ENCODE measurements at regions not wholly inside any gene's neighbourhood (a gene's known extent, or its start where the extent isn't known, plus 50 kb on each side); places are given as distances from the start of the nearest gene placed in this dataset.
A peak's percentile ranks its signal among the peaks of the same experiment; 100 is the strongest.

GRCh38 chr22:46081831-46082210, 68.5 kb upstream of the PPARA start:
- H2BK12ac ChIP-seq (ENCODE audit: low read length in 2 of 2), result no peak overlapping the region
- no peak overlapping the region for H3K18ac ChIP-seq (ENCODE audit: low read depth in 1 of 2, low read length in 2 of 2)
- H3K23ac ChIP-seq (ENCODE audit: low read length in 2 of 2), result no peak overlapping the region
- no peak overlapping the region for H2AFZ ChIP-seq (ENCODE audit: low read depth, low read length)
- no peak overlapping the region for H3K14ac ChIP-seq (ENCODE audit: low read length in 2 of 2)
- no peak overlapping the region for H4K8ac ChIP-seq (ENCODE audit: low read length)
- no peak overlapping the region for H2BK15ac ChIP-seq (ENCODE audit: low read depth, poor library complexity, severe bottlenecking)
- H3K27me3 ChIP-seq (ENCODE audit: control insufficient read depth in 1 of 2, insufficient read depth in 1 of 2, low read length in 2 of 2), result no peaks in the 10 kb centered on the region
- H2BK5ac ChIP-seq (ENCODE audit: low read depth, low read length, poor library complexity, severe bottlenecking), result no peak overlapping the region
- H3K36me3 ChIP-seq (ENCODE audit: control insufficient read depth in 1 of 2, insufficient read depth in 2 of 2, low read depth in 1 of 2, low read length in 2 of 2), result peaks cover 55 to 69% of the 10 kb centered on the region in 2 experiments
- H3K4me2 ChIP-seq (ENCODE audit: low read length, poor library complexity, severe bottlenecking), result no peak overlapping the region
- DNase-seq, result no peak
- no peak overlapping the region for H2AK5ac ChIP-seq (ENCODE audit: low read length, severe bottlenecking)
- peak overlapping the region; percentile 97 for H3K9ac ChIP-seq (ENCODE audit: low read length)
- H3K4me3 ChIP-seq (ENCODE audit: insufficient read depth in 1 of 2, low read depth in 1 of 2, low read length in 2 of 2), result peak overlapping the region in 1 of 2 experiments; percentile 92
- no peaks in the 10 kb centered on the region for H3K79me1 ChIP-seq (replicated peaks; ENCODE audit: low read length, poor library complexity, severe bottlenecking)
- no peak overlapping the region for H3K27ac ChIP-seq (ENCODE audit: low read length, poor library complexity, severe bottlenecking)
- peaks cover 56% of the 10 kb centered on the region for H3K4me1 ChIP-seq (ENCODE audit: control insufficient read depth, insufficient read depth, low read depth, low read length)
- no peak overlapping the region for H3K4ac ChIP-seq (ENCODE audit: low read depth in 1 of 2, low read length in 2 of 2)
- no peak overlapping the region for H2BK120ac ChIP-seq (ENCODE audit: low read depth, low read length)
- WGBS, result 96% methylated on average over 16 of the region's 18 CpGs
- no peak overlapping the region for H4K91ac ChIP-seq (ENCODE audit: low read length)
- H3K9me3 ChIP-seq (ENCODE audit: control insufficient read depth, low read length), result no peaks in the 10 kb centered on the region

GRCh38 chr22:46082633-46083032, 67.7 kb upstream of the PPARA start:
- Histone ChIP-seq H2BK12ac (ENCODE audit: low read length in 2 of 2) (no peak overlapping the region), H3K4me3 (ENCODE audit: insufficient read depth in 1 of 2, low read depth in 1 of 2, low read length in 2 of 2) (peak overlapping the region in 1 of 2 experiments; percentile 92), H2BK120ac (ENCODE audit: low read depth, low read length) (no peak overlapping the region), H3K27me3 (ENCODE audit: control insufficient read depth in 1 of 2, insufficient read depth in 1 of 2, low read length in 2 of 2) (no peaks in the 10 kb centered on the region), H2BK5ac (ENCODE audit: low read depth, low read length, poor library complexity, severe bottlenecking) (no peak overlapping the region), H3K18ac (ENCODE audit: low read depth in 1 of 2, low read length in 2 of 2) (no peak overlapping the region), H3K14ac (ENCODE audit: low read length in 2 of 2) (no peak overlapping the region), H3K36me3 (ENCODE audit: control insufficient read depth in 1 of 2, insufficient read depth in 2 of 2, low read depth in 1 of 2, low read length in 2 of 2) (peaks cover 58 to 74% of the 10 kb centered on the region in 2 experiments), H3K9ac (ENCODE audit: low read length) (peak overlapping the region; percentile 97), H2BK15ac (ENCODE audit: low read depth, poor library complexity, severe bottlenecking) (no peak overlapping the region), H2AFZ (ENCODE audit: low read depth, low read length) (no peak overlapping the region), H4K91ac (ENCODE audit: low read length) (no peak overlapping the region), H3K4me2 (ENCODE audit: low read length, poor library complexity, severe bottlenecking) (no peak overlapping the region), H3K27ac (ENCODE audit: low read length, poor library complexity, severe bottlenecking) (no peak overlapping the region), H3K4ac (ENCODE audit: low read depth in 1 of 2, low read length in 2 of 2) (no peak overlapping the region), H3K4me1 (ENCODE audit: control insufficient read depth, insufficient read depth, low read depth, low read length) (peaks cover 55% of the 10 kb centered on the region), H4K8ac (ENCODE audit: low read length) (no peak overlapping the region), H3K9me3 (ENCODE audit: control insufficient read depth, low read length) (no peaks in the 10 kb centered on the region), H3K23ac (ENCODE audit: low read length in 2 of 2) (no peak overlapping the region), H3K79me1 (replicated peaks; ENCODE audit: low read length, poor library complexity, severe bottlenecking) (no peaks in the 10 kb centered on the region), H2AK5ac (ENCODE audit: low read length, severe bottlenecking) (no peak overlapping the region)
- DNase-seq, result no peak
- 91% methylated on average over 7 of the region's 8 CpGs for WGBS

DNA sequence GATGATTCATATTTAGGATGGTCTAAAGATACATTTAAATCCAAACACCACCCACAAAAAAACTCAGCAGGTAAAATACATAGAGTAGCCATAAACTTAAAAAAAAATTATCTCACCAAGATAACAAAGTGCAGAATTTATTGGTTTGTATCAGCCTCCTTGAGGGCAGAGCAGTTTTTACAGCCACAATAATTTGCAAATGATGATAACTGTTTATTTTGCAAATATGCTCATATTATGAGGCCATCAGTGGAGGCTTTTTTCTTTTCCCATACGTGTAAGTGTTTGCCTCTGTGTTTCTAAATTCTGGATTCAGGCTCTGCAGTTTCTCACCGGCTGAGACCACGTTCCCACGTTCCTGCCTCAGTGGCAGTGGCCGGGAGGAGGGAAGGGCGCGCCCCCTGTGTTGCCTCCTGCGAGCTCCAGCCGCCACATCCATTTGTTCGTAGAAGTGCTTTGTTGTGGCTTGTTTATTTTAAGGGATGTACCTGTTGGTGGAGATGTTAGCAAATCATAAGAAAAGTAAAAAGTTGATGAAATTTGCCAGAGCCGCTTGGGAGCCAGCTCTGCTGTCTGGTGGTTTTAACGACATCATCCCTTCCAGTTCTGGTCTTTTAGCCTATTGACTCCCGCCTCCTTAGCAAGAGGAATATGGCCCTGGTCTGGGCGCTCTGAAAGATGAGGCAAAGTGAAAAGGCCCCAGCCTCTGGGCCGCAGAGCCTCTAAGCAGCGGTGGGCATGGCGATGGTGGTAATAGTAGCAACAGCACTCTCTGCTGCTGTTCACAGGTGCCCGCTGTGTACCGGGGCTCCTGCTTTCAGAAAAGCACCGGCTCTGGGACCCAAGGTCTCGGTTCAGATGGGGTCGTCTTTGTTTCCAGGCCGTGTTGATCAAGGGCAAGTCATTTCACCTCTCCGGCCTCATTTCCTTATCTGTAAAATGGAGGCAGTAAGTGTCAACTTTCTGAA, 66.7 kb upstream of the PPARA start:
- H2BK12ac ChIP-seq (ENCODE audit: low read length in 2 of 2), result no peak overlapping the region
- H3K4me1 ChIP-seq (ENCODE audit: control insufficient read depth, insufficient read depth, low read depth, low read length), result peaks cover 57% of the 10 kb centered on the region
- no peak overlapping the region for H2AK5ac ChIP-seq (ENCODE audit: low read length, severe bottlenecking)
- H3K4me2 ChIP-seq (ENCODE audit: low read length, poor library complexity, severe bottlenecking), result no peak overlapping the region
- no peak for DNase-seq
- peak overlapping the region; percentile 97 for H3K9ac ChIP-seq (ENCODE audit: low read length)
- no peaks in the 10 kb centered on the region for H3K79me1 ChIP-seq (replicated peaks; ENCODE audit: low read length, poor library complexity, severe bottlenecking)
- H3K18ac ChIP-seq (ENCODE audit: low read depth in 1 of 2, low read length in 2 of 2), result no peak overlapping the region
- H3K27ac ChIP-seq (ENCODE audit: low read length, poor library complexity, severe bottlenecking), result no peak overlapping the region
- 93% methylated on average over 24 of the region's 24 CpGs for WGBS
- H4K91ac ChIP-seq (ENCODE audit: low read length), result no peak overlapping the region
- no peak overlapping the region for H2BK120ac ChIP-seq (ENCODE audit: low read depth, low read length)
- H3K23ac ChIP-seq (ENCODE audit: low read length in 2 of 2), result no peak overlapping the region
- H2BK5ac ChIP-seq (ENCODE audit: low read depth, low read length, poor library complexity, severe bottlenecking), result no peak overlapping the region
- no peak overlapping the region for H3K14ac ChIP-seq (ENCODE audit: low read length in 2 of 2)
- peak overlapping the region in 1 of 2 experiments; percentile 92 for H3K4me3 ChIP-seq (ENCODE audit: insufficient read depth in 1 of 2, low read depth in 1 of 2, low read length in 2 of 2)
- H2BK15ac ChIP-seq (ENCODE audit: low read depth, poor library complexity, severe bottlenecking), result no peak overlapping the region
- H3K4ac ChIP-seq (ENCODE audit: low read depth in 1 of 2, low read length in 2 of 2), result no peak overlapping the region
- no peak overlapping the region for H2AFZ ChIP-seq (ENCODE audit: low read depth, low read length)
- H3K9me3 ChIP-seq (ENCODE audit: control insufficient read depth, low read length), result no peaks in the 10 kb centered on the region
- no peaks in the 10 kb centered on the region for H3K27me3 ChIP-seq (ENCODE audit: control insufficient read depth in 1 of 2, insufficient read depth in 1 of 2, low read length in 2 of 2)
- no peak overlapping the region for H4K8ac ChIP-seq (ENCODE audit: low read length)
- peaks cover 59 to 76% of the 10 kb centered on the region in 2 experiments for H3K36me3 ChIP-seq (ENCODE audit: control insufficient read depth in 1 of 2, insufficient read depth in 2 of 2, low read depth in 1 of 2, low read length in 2 of 2)

DNA sequence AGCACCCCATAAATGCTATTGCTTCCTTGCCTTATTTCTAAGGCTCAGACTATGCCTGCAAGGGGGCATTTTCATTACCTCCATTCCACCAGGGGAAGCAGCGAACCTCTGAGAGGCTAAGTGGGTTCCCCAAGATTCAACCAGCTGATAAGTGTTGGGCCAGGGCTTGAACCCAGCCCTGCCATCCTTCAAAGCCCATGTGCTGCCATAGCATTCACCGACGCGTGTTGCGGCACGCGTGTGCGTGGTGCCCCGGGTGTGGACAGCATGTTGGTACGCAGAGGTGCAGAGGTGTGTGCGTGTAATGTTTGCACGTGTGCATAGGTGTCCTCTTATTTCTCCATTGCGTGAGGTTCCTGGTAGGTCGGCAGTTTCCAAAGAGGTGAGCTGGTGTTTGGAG, 66.0 kb upstream of the PPARA start:
- Histone ChIP-seq H3K18ac (ENCODE audit: low read depth in 1 of 2, low read length in 2 of 2) (no peak overlapping the region), H2BK12ac (ENCODE audit: low read length in 2 of 2) (no peak overlapping the region), H3K4me2 (ENCODE audit: low read length, poor library complexity, severe bottlenecking) (no peak overlapping the region), H3K27me3 (ENCODE audit: control insufficient read depth in 1 of 2, insufficient read depth in 1 of 2, low read length in 2 of 2) (no peaks in the 10 kb centered on the region), H2AFZ (ENCODE audit: low read depth, low read length) (no peak overlapping the region), H2BK120ac (ENCODE audit: low read depth, low read length) (no peak overlapping the region), H3K4me3 (ENCODE audit: insufficient read depth in 1 of 2, low read depth in 1 of 2, low read length in 2 of 2) (peak overlapping the region in 1 of 2 experiments; percentile 92), H3K79me1 (replicated peaks; ENCODE audit: low read length, poor library complexity, severe bottlenecking) (no peaks in the 10 kb centered on the region), H3K36me3 (ENCODE audit: control insufficient read depth in 1 of 2, insufficient read depth in 2 of 2, low read depth in 1 of 2, low read length in 2 of 2) (peaks cover 64 to 76% of the 10 kb centered on the region in 2 experiments), H3K14ac (ENCODE audit: low read length in 2 of 2) (peak overlapping the region in 1 of 2 experiments; percentile 63), H2BK15ac (ENCODE audit: low read depth, poor library complexity, severe bottlenecking) (no peak overlapping the region), H3K9ac (ENCODE audit: low read length) (peak overlapping the region; percentile 97), H3K27ac (ENCODE audit: low read length, poor library complexity, severe bottlenecking) (no peak overlapping the region), H2AK5ac (ENCODE audit: low read length, severe bottlenecking) (no peak overlapping the region), H4K8ac (ENCODE audit: low read length) (no peak overlapping the region), H4K91ac (ENCODE audit: low read length) (no peak overlapping the region), H3K4ac (ENCODE audit: low read depth in 1 of 2, low read length in 2 of 2) (no peak overlapping the region), H3K9me3 (ENCODE audit: control insufficient read depth, low read length) (no peaks in the 10 kb centered on the region), H3K23ac (ENCODE audit: low read length in 2 of 2) (no peak overlapping the region), H2BK5ac (ENCODE audit: low read depth, low read length, poor library complexity, severe bottlenecking) (no peak overlapping the region), H3K4me1 (ENCODE audit: control insufficient read depth, insufficient read depth, low read depth, low read length) (peaks cover 57% of the 10 kb centered on the region)
- 95% methylated on average over 14 of the region's 14 CpGs for WGBS
- DNase-seq, result no peak
